Ovary (tissue), 3 donors: ENCODE measurements at regions not wholly inside any gene's neighbourhood (a gene's known extent, or its start where the extent isn't known, plus 50 kb on each side); places are given as distances from the start of the nearest gene placed in this dataset.

Source experiments
- CTCF ChIP-seq, 3 donors: fragments of 450-650 bp in 2 of 3; fragments of 200-600 bp in 1 of 3; IDR thresholded peaks; one replicate each; pipeline versions ENCODE4 v1.5.1 to v1.8.0; 2016 to 2022; ENCODE audit warnings: antibody characterized with exemption in 3 of 3, mild to moderate bottlenecking in 1 of 3
- EP300 ChIP-seq: sonication (generic); formaldehyde crosslinking; IDR thresholded peaks from one replicate; pipeline ENCODE4 v1.6.1; 2017; ENCODE audit warnings: antibody characterized with exemption
- POLR2A ChIP-seq: fragments of 450-650 bp; IDR thresholded peaks from one replicate; pipeline ENCODE4 v1.6.1; 2017; ENCODE audit warnings: antibody characterized with exemption, mild to moderate bottlenecking, moderate library complexity
- donor health status: DM: no; HTN: no; CAD: no.

GRCh38 chr2:210915912-210916311 is 359.5 kb downstream of the CPS1 start:
- no peak for TF ChIP-seq POLR2A
- TF ChIP-seq CTCF (IDR thresholded peaks at IDR 0.05) = no peak
- no peak for TF ChIP-seq EP300
